Loucy (cell line): ENCODE measurements at regions not wholly inside any gene's neighbourhood (a gene's known extent, or its start where the extent isn't known, plus 50 kb on each side); places are given as distances from the start of the nearest gene placed in this dataset.

Experiments used
- EZH2phosphoT487 ChIP-seq: fragments of 200-600 bp; IDR thresholded peaks from 2 replicates; pipeline ENCODE4 v1.6.1; 2018; ENCODE audit warnings: antibody characterized with exemption, mild to moderate bottlenecking, moderate library complexity, borderline replicate concordance
- TF ChIP-seq, protein P1 (sequence below): fragments of 200-600 bp; sonication (generic); conservative IDR thresholded peaks from 2 replicates; pipeline ENCODE4 v1.5.1; 2014; ENCODE audit warnings: mild to moderate bottlenecking, antibody characterized with exemption, low read length

DNA sequence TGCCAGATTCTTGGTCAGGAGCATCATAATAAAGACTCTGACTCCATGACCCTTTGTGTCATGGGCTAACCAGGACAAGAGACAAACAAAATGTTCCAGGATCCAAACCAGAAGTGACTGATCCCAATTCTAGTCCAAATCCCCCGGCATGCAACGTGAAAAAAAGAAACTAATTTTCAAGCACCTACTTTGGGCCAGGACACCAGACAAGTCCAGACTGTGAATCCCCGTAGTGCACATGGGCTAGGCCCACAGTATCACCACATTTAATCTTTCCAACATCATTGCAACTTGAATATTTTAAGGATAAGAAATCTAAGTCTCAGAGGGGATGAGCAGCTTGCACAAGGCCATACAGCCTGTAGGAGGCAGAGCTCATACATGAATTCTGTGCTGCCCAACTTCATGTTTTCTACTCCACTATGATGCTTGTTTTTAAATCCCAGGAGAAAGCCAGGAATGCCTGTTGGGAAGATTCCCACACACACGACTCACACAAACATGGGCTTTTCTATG lies 365.7 kb downstream of the NPIPA8 start:
- TF ChIP-seq EZH2phosphoT487: no peak
- TF ChIP-seq, protein P1, sequence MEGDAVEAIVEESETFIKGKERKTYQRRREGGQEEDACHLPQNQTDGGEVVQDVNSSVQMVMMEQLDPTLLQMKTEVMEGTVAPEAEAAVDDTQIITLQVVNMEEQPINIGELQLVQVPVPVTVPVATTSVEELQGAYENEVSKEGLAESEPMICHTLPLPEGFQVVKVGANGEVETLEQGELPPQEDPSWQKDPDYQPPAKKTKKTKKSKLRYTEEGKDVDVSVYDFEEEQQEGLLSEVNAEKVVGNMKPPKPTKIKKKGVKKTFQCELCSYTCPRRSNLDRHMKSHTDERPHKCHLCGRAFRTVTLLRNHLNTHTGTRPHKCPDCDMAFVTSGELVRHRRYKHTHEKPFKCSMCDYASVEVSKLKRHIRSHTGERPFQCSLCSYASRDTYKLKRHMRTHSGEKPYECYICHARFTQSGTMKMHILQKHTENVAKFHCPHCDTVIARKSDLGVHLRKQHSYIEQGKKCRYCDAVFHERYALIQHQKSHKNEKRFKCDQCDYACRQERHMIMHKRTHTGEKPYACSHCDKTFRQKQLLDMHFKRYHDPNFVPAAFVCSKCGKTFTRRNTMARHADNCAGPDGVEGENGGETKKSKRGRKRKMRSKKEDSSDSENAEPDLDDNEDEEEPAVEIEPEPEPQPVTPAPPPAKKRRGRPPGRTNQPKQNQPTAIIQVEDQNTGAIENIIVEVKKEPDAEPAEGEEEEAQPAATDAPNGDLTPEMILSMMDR: no peak
